ENCODE measurements at regions not wholly inside any gene's neighbourhood (a gene's known extent, or its start where the extent isn't known, plus 50 kb on each side); places are given as distances from the start of the nearest gene placed in this dataset.

- TF ChIP-seq ZNF121 (CRISPR knock-in tag; IDR thresholded peaks at IDR 0.05) (no peak), CTCF (IDR thresholded peaks at IDR 0.05) (no peak), RORB (CRISPR knock-in tag; IDR thresholded peaks at IDR 0.05) (no peak)
Observed at GRCh38 chr4:171265190-171265818, 547.9 kb upstream of the GALNTL6 start.
